GM18873 (cell line): ENCODE measurements at regions not wholly inside any gene's neighbourhood (a gene's known extent, or its start where the extent isn't known, plus 50 kb on each side); places are given as distances from the start of the nearest gene placed in this dataset.
"Not testable (repeated sequence)": the region's sequence is repeated elsewhere in the genome, so short reads cannot be mapped to it uniquely, and the experiment has no call there.

Experiments
- ATAC-seq: cut with Tn5 transposase; IDR thresholded peaks from one replicate; pipeline ENCODE4 v1.9.1; 2021; ENCODE audit warnings: mild to moderate bottlenecking, moderate library complexity, moderate number of reproducible peaks; ENCODE audit not compliant: unreplicated experiment, low FRiP score

DNA sequence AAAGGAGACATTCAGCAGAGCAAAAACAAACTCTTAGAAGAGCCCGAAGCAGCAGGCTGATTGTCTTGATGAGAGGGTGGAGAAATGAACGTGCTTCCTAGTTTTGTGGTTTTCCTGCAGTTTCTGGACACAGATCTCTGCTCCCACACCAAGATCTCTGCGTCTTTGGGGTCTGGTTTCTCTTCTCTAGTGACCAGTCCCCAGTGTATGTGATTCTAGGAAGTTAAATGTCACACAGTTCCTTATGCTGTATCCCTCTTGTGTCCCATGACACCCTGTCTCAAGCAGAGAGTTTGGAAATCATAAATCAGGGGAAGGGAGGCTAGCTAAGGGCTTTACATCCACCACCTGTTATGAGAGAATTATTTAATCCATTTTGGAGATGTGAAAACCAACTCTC lies 55.4 kb upstream of the KLF14 start:
- no peak for ATAC-seq

DNA sequence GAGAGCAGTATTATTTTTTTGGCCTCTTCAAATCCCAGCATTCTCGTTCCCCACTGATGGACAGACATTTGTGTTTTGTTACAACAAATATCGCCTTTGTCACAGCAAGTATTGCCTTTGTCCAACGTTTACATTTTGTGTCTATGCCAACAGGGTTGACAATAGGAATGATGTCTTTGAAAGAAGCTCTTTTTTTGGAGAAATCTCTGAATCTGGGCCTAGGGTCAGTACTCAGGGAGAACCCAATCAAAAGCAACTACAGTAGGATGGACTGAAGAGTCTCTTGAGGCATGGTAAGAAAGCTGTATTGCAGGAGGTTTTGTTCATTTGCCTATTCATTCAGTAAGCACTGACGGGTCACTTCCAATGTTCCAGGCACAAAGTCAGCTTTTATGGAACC lies 57.7 kb upstream of the KLF14 start:
- ATAC-seq, result no peak

DNA sequence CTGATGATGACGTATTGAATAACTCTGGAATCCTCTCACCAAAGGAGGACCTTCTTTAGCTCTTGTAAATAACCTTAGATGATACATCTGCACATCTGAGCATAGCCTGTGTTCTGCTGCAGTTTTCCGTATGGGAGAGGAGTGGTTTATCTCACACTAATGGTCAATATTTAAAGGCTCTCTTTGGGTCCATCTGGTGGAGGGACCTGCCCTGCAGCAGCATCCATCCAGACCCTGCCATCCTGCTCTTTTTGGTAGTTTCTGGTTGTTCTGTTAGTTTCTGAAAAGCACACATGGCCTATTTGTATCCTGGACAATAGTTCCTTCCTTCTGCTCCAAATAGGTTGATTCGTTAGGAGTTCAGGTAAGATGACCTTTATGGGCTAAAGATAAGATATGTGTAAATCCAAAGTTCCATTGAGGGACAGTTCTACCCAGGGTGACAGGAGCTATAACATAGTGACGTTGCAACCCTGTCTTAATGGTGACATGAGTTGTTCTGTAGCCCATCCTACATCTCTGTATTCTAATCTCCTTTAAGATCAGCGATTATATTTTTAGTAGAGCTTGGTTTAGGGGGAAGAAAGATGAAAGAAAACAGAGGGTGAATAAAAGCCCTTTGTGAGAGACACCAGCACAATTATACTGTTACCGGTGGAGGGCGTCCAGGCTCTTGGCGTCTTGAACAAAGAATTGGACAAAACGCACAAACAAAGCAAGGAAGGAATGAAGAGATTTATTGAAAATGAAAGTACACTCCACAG lies 60.0 kb upstream of the KLF14 start:
- no peak for ATAC-seq

DNA sequence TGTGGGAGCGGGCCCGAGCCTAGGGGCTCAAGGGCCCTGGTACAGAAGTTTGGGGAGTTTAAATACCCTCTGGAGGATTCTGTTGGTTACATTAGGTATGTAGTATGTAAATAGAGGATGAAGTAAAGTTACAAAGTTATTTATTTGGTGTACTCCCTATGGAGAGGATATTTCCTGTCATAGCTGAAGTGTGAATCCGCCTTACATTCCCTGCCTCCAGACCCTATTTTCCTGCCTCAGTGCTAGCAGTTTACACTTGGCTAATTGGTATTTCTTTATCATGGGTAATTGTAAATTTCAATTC lies 60.6 kb upstream of the KLF14 start:
- ATAC-seq, result no peak

DNA sequence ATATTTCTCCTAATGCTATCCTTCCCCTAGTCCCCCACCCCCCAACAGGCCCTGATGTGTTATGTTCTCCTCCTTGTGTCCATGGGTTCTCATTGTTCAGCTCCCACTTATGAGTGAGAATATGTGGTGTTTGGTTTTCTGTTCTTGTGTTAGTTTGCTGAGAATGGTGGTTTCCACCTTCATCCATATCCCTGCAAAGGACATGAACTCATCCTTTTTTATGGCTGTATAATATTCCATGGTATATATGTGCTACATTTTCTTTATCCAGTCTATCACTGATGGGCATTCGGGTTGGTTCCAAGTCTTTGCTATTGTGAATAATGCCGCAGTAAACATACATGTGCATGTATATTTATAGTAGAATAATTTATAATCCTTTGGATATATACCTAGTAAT lies 62.4 kb upstream of the KLF14 start:
- ATAC-seq, result not testable (repeated sequence)

DNA sequence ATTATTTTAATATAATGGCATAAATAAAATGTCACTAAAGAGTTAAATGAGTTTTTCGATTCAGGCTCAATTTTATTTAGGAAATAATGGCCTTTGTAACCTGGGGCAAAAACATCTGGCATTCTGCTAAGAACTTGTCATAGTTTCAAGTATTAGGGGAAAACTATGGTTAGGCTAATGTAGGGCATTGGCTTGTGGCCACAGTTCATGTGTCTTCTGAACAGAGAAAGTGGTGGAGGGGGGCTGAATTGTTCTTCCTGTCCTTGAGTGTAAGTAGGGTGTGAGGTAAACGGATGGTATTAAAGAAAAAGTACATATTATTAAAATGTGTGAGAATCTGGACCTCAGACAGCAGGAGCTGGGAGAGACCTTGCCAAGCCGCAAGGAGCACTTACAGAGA lies 69.1 kb upstream of the KLF14 start:
- ATAC-seq, result no peak

DNA sequence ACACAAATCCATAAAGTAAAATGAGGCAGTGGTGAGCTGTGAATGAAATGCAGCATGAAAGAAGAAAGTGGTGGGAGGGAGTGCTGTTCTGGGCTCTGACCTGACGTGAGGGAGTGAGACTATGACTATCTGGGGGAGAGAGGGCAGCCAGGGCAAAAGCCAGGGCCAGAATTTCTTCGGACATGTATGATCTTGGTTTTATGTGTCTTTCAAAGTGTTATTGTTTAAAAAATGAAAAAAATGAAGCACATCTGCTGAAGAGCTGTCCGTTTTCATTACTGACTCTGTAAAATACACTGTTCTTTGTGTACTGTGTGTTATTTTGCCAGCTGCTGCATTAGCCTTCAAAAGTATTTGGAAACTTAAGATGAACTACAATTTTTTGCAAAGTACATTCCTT lies 70.2 kb upstream of the KLF14 start:
- no peak for ATAC-seq

DNA sequence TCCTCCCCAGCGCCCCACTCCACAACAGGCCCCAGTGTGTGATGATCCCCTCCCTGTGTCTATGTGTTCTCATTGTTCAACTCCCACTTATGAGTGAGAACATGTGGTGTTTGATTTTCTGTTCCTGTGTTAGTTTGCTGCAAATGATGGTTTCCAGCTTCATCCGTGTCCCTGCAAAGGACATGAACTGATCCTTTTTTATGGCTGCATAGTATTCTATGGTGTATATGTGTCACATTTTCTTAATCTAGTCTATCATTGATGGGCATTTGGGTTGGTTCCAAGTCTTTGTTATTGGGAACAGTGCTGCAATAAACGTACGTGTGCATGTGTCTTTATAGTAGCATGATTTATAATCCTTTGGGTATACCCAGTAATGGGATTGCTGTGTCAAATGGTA lies 78.8 kb upstream of the KLF14 start:
- not testable (repeated sequence) for ATAC-seq

DNA sequence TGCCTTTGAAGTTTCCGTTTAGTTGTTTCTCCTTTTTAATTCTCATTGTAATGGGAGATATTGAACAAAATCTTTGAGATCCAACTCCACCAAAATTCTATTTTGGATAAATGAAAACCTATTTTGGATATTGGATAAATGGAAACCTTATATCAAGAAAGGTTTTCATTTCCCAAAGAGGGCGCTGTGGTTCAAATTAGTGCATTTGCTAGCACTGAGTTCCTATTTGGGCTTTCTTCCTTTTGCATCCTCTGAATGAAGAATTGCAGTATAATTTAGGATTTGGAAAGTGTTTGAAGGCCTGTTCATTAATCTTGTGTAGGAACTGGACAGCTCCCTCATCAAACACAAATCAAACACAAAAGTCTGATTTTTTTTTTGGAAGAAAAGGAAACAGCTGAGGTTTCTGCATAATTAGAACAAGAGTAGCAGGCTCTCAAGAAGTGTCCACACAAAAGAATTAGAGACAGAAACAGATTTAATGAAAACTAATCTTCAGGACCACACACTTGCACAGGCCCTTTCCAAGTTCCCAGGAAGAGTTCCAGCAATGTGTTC lies 80.8 kb upstream of the KLF14 start:
- ATAC-seq, result no peak

DNA sequence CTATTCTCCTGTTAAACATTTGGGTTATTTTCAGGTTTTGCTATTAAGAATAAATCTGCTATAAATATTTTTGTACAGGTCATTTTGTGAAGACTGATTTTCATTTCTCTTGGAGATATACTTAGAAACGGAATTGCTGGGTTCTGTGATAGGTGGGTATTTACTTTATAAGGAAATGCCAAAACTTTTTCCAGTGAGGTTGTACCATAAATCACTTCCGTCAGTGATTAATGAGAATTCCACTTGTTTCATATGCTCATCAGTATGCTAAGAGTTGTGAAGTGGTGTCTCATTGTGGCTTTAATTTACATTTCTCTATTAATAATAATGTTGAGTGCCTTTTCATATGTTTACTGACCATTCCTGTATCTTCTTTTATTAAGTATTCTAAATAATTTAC lies 84.0 kb upstream of the KLF14 start:
- no peak for ATAC-seq

DNA sequence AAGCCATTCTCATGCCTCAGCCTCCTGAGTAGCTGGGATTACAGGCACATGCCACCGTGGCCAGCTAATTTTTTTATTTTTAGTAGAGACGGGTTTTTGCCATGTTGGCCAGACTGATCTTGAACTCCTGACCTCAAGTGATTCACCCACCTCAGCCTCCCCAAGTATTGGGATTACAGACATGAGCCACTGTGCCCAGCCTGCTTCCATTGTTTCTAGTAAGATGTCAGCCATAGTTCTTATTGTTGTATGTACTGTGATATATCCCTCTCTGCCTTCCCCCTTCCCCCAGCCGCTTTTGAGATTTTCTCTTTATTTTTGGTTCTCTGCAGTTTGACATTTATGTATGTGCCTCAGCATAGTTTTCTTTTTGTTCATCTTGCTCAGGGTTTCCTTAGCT lies 87.9 kb upstream of the KLF14 start:
- ATAC-seq, result no peak

DNA sequence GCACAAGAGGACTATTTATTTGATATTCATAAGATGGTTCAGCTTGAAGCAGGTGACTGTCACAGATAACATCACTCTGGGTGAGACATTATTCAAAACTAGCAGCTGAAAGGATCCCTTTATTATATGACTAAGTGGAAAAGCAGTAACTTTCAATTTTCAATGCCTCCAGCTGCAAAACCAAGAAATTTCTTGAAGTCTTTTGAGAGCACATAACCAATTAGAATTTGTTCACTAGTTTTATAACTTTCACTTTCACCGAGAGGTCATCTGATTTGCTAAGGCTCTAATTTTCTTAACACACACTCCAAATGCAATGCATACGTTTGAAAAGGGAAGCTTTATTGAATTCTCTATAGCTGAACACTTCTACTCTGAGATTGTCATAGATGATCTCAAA lies 88.6 kb upstream of the KLF14 start:
- ATAC-seq, result no peak

DNA sequence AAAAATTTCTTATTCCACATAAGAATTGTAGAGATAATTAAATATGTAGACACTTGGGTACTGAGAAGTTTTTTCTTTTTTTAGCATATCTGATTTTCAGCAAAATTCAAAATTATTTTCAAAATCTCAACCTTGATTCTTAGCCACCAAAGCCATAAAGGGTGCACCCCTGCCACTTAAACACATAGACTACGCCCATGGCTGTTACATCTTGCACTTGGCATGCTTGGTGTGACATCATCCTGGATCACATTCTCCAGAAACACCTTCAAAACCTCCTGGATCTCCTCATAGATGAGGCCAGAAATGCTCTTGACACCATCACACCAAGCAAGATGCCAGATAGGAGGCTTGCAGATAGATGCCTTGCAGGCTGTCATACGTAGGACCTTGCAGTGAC lies 89.1 kb upstream of the KLF14 start:
- no peak for ATAC-seq

DNA sequence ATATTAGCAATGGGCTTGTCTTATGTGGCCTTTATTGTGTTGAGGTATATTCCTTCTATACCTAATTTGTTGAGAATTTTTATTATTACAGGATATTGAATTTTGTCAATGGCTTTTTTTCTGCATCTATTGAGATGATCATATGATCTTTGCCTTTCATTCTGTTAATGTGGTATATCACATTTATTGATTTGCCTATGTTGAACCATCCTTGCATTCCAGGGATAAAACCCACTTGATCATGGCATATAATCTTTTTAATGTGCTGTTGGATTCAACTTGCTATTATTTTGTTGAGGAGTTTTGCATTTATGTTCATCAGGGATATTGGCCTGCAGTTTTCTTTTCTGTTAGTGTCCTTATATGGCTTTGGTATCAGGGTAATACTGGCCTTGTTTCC lies 91.8 kb upstream of the KLF14 start:
- ATAC-seq, result no peak

DNA sequence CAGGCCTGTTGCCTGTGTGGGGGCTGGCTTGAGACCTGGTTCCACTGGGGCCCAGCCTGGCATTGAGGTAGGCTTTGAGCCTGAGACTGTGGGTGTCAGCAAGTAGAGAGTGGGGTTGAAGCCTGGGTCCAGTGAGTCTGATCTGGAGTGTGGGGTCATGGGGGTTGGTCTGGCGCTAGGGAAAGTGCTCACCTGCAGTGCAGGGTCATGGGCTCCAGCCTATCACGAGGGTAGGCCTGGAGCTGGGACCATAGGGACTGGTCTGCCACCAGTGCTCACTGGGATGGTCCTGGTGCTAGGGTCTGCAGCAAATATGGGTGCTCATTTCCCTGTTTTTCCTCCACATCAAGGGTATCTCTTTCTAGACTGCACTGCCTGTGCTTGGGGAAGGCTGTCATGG lies 95.4 kb upstream of the KLF14 start:
- no peak for ATAC-seq

DNA sequence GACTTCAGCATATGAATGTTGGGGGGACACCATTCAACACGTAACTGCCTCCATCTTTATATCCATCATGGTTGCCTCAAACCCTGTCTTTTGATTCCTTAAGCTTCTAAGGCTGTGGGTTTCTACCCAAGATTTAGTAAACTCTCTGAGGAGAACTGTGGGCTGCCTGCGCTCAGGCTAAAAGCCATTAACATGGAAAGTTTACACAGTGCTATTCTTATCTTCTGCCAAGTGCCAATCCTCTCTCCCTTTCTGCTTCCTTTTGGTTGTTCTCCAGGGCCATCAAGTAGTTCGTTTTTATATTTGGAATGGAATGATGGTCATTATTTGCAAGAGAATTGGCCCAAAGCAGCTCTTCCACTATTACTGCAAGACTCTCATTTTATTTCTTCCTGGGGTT lies 97.3 kb upstream of the KLF14 start:
- ATAC-seq, result no peak

DNA sequence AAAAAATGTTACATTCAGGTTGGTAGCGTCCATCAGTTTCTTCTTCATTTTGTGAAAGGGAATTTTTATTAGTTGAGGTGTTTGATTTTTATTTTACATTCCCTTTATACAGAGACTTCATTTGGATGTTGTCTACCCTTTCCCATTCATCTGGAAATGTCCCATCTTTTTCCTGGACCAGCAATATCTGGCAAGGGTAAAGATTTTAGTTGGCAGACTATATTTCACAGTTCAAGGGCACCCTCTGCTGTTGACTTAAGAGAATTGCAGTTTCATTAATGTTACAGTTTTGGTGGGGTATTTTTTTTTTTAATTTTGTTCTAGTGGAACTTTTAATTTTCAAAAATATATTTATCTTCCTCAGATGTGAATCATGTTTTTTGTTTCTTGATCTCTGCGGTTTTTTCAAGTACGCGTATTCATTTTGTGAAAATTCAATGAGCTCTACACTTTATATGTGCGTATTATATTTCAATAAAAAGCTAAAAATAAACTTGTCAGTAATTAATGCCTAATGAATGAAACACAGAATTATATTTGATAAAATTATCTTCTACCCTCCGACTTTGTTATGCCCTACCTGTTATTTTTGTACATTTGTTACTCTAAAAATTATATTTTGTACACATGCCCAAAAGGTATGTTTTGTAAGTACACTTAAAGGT lies 97.9 kb upstream of the KLF14 start:
- ATAC-seq, result no peak

DNA sequence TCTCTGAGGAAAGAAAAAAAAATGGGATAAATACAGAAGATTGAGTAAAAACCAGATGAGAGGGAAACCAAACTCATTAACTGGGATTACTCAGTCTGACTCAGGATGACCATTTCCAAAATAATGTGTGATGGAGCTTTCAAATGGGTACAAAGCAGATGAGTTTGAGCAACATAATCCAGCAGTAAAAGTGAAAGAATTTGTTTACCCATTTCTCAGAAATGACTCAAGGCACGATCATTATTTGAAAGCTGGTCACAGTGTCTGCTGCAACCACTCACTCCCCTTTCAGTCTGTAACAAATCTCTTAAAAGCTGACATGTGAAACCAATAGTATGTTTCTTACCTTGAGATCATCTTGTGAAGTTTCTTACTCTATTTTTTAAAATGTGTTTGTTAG lies 104.7 kb upstream of the KLF14 start:
- no peak for ATAC-seq

DNA sequence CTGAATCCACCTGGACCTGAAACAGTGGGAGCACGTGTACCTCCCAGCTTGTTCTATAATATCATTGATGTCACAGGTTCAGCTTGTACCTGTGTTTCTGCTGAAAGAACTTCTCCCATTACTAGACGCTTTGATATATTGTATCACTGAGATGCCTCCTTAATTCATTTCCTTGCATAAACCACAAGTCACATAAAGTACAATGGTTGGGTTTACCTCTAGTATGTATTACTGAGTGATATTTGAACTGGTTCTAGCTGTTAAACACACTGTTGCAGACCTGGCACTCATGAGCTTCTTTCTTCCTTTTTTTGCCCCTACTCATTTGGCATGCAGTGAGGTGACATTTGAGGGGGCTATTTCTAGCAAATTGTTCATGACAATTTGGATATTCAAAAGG lies 106.6 kb upstream of the KLF14 start:
- no peak for ATAC-seq

DNA sequence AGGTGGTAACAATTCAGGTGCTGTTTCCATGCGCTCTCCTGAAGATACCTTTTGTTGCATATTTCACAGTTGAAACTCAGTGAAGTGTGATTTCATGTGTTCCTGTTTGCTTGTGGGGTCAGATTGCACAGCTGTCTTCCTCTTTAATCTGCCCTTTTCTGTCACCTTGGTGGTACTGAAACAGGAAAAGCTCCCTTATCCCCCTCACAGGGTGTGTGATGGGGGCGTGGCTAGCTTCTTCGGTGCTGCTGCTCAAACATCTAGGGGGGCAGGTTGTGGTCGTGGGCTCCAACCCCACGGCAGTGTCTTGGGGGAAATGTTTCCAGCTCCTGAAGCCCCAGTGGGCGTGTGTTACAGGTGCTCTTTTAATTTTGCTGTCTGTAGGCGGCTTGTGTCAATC lies 107.4 kb upstream of the KLF14 start:
- no peak for ATAC-seq

DNA sequence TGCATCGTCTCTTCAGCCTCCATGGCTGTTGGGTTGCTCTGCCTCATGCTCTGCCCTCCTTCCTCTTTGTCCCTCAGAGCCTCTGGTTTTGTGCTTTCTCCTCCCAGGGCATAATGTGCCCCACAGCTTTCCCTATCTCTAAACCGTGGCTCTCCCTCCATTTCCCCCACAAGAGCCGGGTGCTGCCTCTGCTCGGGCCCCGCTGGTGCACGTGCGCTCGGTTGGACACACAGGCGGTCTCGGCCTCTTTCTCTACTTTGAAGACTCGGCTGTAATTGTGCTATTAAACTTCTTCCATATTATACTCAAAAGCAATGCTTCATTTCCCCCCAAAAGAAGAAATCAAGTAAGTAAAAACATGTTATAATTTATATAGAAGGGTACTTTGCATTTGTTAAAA lies 109.7 kb upstream of the KLF14 start:
- ATAC-seq, result no peak

DNA sequence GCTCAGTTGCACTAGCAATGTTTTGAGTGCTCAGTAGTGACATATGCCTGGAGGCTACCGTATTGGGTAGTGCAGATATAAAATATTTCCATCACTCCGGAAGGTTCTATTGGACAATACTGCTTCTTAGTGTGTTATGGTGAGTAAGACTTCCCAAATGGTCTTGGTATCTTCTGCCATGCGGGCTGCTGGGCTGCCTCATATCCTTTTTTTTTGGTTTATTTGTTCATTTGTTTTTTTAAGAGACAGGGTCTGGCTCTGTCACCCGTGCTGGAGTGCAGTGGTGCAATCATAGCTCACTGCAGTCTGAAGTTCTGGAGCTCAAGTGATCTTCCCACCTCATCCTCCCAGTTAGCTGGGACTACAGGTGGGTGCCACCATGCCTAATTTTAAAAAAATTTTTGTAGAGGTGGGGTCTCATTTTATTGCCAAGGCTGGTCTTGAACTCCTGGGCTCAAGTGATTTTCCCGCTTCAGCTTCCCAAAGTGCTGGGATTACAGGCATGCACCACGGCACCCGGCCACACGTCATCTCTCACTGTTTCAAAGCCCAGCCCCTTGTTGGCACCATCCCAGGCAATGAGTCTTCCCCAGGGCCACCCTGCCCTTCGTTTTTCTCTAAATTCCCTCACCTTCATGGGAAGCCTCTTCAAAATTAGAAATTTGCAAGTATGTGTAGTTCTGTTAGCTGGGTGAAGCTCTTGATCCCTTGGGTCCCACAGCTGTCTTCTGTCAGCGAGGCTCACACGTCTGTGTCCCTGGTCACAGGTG lies 111.0 kb upstream of the KLF14 start:
- ATAC-seq, result no peak
